GM15510 (cell line): ENCODE measurements at regions not wholly inside any gene's neighbourhood (a gene's known extent, or its start where the extent isn't known, plus 50 kb on each side); places are given as distances from the start of the nearest gene placed in this dataset.

Experiments
- POLR2A ChIP-seq: IDR thresholded peaks from 3 replicates; pipeline ENCODE4 v1.6.1; 2011; ENCODE audit warnings: borderline replicate concordance; ENCODE audit not compliant: insufficient read length; ENCODE audit errors: extremely low read depth

DNA sequence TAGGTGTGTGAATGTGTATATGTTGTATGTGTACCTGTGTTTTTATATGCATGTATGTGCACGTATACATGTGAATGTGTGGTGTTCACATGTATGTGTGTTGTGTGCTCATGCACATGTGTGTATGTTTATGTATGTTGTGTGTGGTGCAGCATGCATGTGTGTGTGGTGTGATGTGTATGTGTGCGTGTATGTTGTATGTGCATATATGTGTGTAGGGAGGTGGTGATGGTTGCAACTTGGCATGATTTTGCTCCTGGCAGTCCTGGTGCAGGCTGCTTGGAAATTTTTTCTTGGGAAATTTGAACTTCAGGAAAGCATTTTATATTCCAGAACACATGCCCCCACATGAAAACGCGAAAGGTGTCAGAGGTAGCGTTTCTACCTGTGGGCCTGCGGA, 1177.8 kb downstream of the TBC1D22A start:
- TF ChIP-seq POLR2A = no peak

DNA sequence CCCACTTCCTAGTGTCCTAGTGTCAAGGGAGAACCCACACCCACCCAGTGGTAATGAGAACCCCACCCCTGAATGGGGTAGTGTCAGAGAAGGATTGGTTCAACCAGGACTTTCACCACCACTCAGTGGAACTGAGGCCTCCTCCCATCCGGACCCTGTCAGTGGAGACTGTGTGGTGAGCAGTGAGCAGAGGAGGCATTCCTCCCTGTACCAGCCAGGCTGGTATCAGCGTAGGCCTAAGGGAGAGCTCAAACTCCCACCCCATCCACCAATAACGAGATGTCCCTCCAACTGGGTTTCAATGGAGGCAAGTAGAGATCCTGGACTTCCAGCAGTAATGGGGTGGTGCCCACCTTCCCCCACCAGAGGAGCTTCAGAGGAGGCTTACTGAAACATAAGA, 1171.4 kb downstream of the TBC1D22A start:
- TF ChIP-seq POLR2A = no peak

GRCh38 chr22:47933226-47933625, 1170.8 kb downstream of the TBC1D22A start:
- no peak for TF ChIP-seq POLR2A

DNA sequence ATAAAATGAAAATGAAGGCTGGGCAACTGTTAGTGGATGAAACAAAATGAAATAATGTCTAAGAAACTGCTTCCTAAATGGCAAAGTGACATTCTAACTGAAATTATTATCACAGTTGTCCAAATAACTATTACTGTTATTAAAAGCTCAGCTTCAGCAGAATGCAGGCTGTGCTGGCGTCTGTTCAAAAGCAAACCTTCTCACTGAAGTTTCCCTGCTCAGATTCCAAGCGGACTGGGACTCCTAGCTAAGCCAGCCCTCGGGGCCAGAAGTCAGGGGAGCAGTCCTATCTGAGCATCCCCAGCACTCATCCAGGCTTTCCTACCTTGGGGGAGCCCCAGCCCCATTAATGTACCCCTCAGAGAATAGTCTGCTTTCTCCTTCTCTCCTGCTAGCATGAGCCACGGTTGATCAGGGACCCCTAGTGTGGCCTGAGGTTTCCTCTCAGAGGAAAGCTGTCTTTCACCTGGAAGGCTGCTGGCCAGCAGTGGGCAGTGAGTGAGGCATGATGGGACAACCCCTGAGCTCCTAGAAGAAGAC, 1167.3 kb downstream of the TBC1D22A start:
- no peak for TF ChIP-seq POLR2A

DNA sequence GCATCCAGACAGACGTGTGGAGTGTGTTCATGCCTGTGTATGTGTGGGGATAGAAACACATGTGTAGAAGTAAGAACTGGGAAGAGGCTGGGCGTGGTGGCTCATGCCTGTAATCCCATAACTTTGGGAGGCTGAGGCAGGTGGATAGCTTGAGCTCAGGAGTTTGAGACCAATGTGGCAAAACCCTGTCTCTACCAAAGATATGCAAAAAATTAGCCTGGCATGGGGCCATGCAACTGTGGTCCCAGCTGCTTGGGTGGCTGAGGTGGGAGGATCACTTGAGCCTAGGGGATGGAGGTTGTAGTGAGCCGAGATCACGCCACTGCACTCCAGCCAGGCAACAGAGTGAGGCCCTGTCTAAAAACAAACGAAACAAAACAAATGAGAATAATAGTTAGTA, 1166.6 kb downstream of the TBC1D22A start:
- no peak for TF ChIP-seq POLR2A

- TF ChIP-seq POLR2A = no peak
Observed at GRCh38 chr22:47928631-47929030, 1166.2 kb downstream of the TBC1D22A start.

DNA sequence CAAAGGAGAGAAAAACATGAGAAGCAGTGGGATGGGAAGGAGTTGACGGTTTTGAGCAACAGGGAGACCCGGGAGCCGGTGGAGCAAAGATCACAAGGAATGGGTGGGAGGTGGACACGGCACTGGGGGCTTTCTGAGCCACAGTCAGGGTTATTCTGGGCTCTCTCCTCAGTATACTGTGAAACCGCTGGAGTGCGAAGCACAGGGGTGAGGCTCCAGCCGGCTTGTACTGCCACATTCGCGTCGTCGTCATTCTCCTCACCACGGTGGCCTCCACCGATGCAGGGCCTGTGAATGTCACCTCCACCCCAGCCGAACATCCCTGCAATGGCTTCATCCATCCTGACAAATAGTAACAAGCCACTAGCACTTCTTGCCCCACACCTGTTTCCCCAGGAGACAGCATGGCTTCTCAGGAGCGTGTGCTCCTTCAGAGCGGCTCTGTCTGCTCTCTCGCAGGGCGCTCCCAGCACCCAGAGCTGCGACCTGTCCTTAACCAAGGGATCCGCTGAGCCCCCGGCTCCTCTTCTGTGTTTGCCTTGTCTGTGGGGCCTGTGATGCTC, 1165.3 kb downstream of the TBC1D22A start:
- no peak for TF ChIP-seq POLR2A

- no peak for TF ChIP-seq POLR2A
Observed at GRCh38 chr22:47923011-47923427, 1160.6 kb downstream of the TBC1D22A start.

DNA sequence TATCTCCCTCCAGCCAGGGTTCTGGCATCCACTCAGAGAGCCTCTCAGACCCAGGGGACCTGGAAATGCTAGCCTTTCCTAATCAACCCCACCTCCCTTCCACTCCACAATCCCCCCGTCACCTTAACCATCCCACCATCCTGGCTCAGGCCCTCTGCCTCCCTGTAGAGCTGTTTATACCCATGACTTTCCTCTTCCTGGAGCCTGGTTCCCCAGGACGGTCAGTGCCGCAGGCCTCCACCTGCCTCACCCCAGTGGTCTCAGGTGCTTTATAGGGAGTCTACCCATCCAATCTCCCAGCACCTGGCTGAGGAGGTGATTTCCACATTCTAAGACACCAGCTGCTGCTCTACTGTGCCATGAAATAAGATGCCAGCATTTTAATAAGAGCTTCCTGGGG, 1159.5 kb downstream of the TBC1D22A start:
- no peak for TF ChIP-seq POLR2A

DNA sequence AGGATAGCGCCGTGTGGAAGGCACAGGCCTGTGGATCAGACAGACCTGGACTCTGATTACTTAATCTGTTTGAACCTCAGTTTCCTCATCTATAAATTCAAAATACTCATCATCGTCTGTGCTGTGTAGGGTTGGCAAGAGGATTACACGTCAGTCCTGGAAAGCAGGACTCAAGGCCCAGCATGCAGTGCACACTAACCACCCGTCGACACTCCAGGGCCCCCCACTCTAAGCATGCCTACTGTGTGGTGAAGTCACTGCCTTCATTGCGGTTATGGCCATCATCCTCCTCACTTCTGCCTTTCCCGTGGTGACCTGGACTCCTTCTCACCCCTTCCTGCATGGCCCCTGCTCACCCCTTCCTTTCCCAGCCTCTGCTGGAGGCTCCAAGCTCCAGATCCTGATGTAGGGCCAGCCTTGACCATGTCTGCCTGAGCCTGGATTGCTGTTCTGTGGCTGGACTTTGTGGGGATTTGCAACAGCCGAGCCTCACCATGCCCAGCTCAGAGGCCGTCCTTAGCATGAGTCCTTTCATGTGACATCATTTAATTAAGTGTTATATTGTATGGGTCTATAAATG, 1158.0 kb downstream of the TBC1D22A start:
- TF ChIP-seq POLR2A = no peak

- TF ChIP-seq POLR2A = no peak
Observed at GRCh38 chr22:47919893-47920292, 1157.4 kb downstream of the TBC1D22A start.

- TF ChIP-seq POLR2A = no peak
Observed at GRCh38 chr22:47919001-47919441, 1156.6 kb downstream of the TBC1D22A start.

DNA sequence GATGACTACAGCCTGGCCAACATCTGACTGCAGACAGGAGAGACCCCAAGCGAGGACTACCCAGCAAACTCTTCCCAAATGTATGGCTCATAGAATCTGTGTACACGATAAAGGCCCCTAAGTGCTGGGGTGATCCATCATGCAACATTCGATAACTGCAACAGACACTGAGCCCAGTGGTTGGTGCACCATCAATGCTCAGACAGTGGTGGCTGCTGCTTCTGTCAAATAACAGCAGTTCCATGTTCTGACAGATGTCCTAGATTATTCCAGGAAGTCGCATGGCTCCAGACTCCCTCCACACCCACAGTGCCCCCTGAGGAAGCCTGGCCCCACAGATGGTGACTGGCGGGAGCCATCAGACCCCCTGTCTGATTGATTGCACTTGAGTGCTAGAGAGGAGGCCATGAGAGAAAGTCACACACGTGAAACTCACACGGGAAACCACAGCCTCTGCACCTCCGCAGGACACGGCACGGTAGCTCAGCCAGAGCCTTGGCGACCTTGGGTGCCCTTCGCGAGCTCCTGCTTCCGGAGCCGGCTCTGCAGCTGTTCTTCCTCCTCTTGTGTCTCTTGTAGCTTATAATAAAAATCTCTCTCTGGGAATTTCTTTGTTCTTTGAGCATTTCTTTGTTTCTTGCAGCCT, 1155.9 kb downstream of the TBC1D22A start:
- TF ChIP-seq POLR2A = no peak

GRCh38 chr22:47914481-47915097, 1152.1 kb downstream of the TBC1D22A start:
- no peak for TF ChIP-seq POLR2A

DNA sequence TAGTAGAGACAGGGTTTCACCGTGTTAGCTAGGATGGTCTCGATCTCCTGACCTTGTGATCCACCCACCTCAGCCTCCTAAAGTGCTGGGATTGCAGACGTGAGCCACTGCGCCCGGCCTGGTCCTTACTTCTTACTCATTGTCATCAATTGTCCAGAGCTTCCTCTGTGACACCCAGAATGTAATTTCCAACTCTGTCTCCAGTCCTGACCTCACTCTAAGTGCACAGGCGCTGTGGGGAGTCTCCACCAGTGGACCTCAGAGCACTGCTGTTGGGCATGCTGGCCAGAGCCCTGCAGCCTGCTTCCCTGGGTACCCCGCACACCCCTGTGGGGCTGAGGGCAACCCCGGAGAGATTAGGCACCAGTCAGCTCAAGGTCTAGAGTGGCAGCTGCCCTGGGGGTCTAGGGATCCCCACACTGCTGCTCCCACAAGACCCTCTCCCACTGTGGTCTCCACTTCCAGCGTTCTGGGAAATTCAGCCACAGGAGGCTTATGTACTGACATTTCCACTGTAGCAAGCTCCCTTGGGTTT, 1140.3 kb downstream of the TBC1D22A start:
- TF ChIP-seq POLR2A = no peak
